ENCODE measurements at regions not wholly inside any gene's neighbourhood (a gene's known extent, or its start where the extent isn't known, plus 50 kb on each side); places are given as distances from the start of the nearest gene placed in this dataset.

- TF ChIP-seq CTCF (IDR thresholded peaks at IDR 0.05) = no peak
- Histone ChIP-seq H3K27me3 (no peaks in the 10 kb centered on the region), H3K9me3 (no peaks in the 10 kb centered on the region), H3K36me3 (no peaks in the 10 kb centered on the region), H3K27ac (no peak overlapping the region), H3K4me3 (no peak overlapping the region), H3K4me1 (no peaks in the 10 kb centered on the region)
- no peak for DNase-seq (ENCODE audit: low spot score in 2 of 2)
- intact Hi-C loops (cut with DNase I) = no loop called here
Measured at GRCh38 chr17:74031316-74032090, 172.0 kb upstream of the RPL38 start.

GRCh38 chr17:74032222-74032621 is 171.3 kb upstream of the RPL38 start:
- H3K4me3 ChIP-seq = no peak overlapping the region
- intact Hi-C loops (cut with DNase I) = no loop called here
- no peaks in the 10 kb centered on the region for H3K36me3 ChIP-seq
- H3K27me3 ChIP-seq = no peaks in the 10 kb centered on the region
- TF ChIP-seq CTCF (IDR thresholded peaks at IDR 0.05) = no peak
- no peak overlapping the region for H3K27ac ChIP-seq
- DNase-seq (ENCODE audit: low spot score in 2 of 2) = no peak
- H3K4me1 ChIP-seq = no peaks in the 10 kb centered on the region
- H3K9me3 ChIP-seq = no peaks in the 10 kb centered on the region

GRCh38 chr17:74037320-74037719 is 166.2 kb upstream of the RPL38 start:
- Histone ChIP-seq H3K4me3 (no peak overlapping the region), H3K27ac (no peak overlapping the region), H3K9me3 (no peaks in the 10 kb centered on the region), H3K4me1 (peaks cover 3 to 5% of the 10 kb centered on the region in 2 donors), H3K27me3 (no peaks in the 10 kb centered on the region), H3K36me3 (no peaks in the 10 kb centered on the region)
- intact Hi-C loops (cut with DNase I) = no loop called here
- no peak for TF ChIP-seq CTCF (IDR thresholded peaks at IDR 0.05)
- no peak for DNase-seq (ENCODE audit: low spot score in 2 of 2)

GRCh38 chr17:74040291-74040690 is 163.2 kb upstream of the RPL38 start:
- no peak overlapping the region for H3K27ac ChIP-seq
- H3K4me1 ChIP-seq = peaks cover 6 to 8% of the 10 kb centered on the region in 2 donors
- TF ChIP-seq CTCF (IDR thresholded peaks at IDR 0.05) = no peak
- H3K9me3 ChIP-seq = no peaks in the 10 kb centered on the region
- H3K36me3 ChIP-seq = no peaks in the 10 kb centered on the region
- DNase-seq (ENCODE audit: low spot score in 2 of 2) = no peak
- H3K27me3 ChIP-seq = no peaks in the 10 kb centered on the region
- H3K4me3 ChIP-seq = no peak overlapping the region
- intact Hi-C loops (cut with DNase I) = loop anchor here (5.0 kb wide), 1 partner anchor 268 kb away; no protein-coding TSS in a partner anchor

- H3K9me3 ChIP-seq = no peaks in the 10 kb centered on the region
- H3K4me3 ChIP-seq = no peak overlapping the region
- no peaks in the 10 kb centered on the region for H3K36me3 ChIP-seq
- DNase-seq (ENCODE audit: low spot score in 2 of 2) = no peak
- no peak for TF ChIP-seq CTCF (IDR thresholded peaks at IDR 0.05)
- intact Hi-C loops (cut with DNase I) = loop anchor here (5.0 kb wide), 1 partner anchor 268 kb away; no protein-coding TSS in a partner anchor
- H3K4me1 ChIP-seq = peaks cover 6 to 8% of the 10 kb centered on the region in 2 donors
- H3K27ac ChIP-seq = no peak overlapping the region
- H3K27me3 ChIP-seq = no peaks in the 10 kb centered on the region
Measured at GRCh38 chr17:74040729-74041128, 162.7 kb upstream of the RPL38 start.
